PFSK-1 (cell line): ENCODE measurements at regions not wholly inside any gene's neighbourhood (a gene's known extent, or its start where the extent isn't known, plus 50 kb on each side); places are given as distances from the start of the nearest gene placed in this dataset.

Source experiments
- POLR2AphosphoS5 ChIP-seq: IDR thresholded peaks from 2 replicates; pipeline ENCODE4 v1.6.1; 2012; ENCODE audit warnings: low read depth, mild to moderate bottlenecking, control low read depth, low read length, moderate library complexity
- REST ChIP-seq, 2 experiments: IDR thresholded peaks; 2 replicates each; pipeline versions ENCODE4 v1.6.1 to v1.8.0; 2011 to 2012; ENCODE audit warnings: low read depth in 2 of 2, low read length in 2 of 2, control low read depth in 1 of 2, inconsistent platforms in 1 of 2, mild to moderate bottlenecking in 1 of 2, moderate library complexity in 1 of 2; ENCODE audit not compliant: insufficient read depth in 1 of 2
- SIN3A ChIP-seq: IDR thresholded peaks from 2 replicates; pipeline ENCODE4 v1.6.1; 2012; ENCODE audit warnings: mild to moderate bottlenecking, low read length, moderate library complexity, borderline replicate concordance; ENCODE audit not compliant: insufficient read depth
- TAF1 ChIP-seq: IDR thresholded peaks from 2 replicates; pipeline ENCODE4 v1.6.1; 2012; ENCODE audit warnings: low read length, control low read depth, borderline replicate concordance; ENCODE audit not compliant: insufficient read depth

DNA sequence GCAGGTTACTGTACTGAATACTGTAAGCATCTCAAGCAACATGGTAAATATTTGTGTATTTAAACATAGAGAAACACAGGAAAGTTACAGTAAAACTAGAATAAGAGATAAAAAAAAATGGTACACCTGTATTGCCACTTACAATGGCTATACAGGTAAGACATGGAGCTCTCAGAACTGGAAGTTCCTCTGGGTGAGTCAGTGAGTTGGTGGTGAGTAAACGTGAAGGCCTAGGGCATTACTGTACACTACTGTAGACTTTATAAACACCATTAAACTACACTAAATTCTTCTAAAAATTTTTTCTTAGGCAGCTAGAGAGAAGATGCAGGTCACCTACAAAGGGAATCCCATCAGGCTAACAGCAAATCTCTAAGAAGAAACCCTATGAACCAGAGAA lies 872.9 kb downstream of the TAF11L14 start:
- TF ChIP-seq TAF1: no peak
- TF ChIP-seq POLR2AphosphoS5: no peak
- no peak for TF ChIP-seq REST (IDR thresholded peaks at IDR 0.05; ENCODE audit: insufficient read depth in 1 of 2, low read depth in 2 of 2, low read length in 2 of 2)
- TF ChIP-seq SIN3A: no peak
